HG02852 (cell line): ENCODE measurements at regions not wholly inside any gene's neighbourhood (a gene's known extent, or its start where the extent isn't known, plus 50 kb on each side); places are given as distances from the start of the nearest gene placed in this dataset.
"Not testable (repeated sequence)": the region's sequence is repeated elsewhere in the genome, so short reads cannot be mapped to it uniquely, and the experiment has no call there.

Source experiments
- ATAC-seq: cut with Tn5 transposase; IDR thresholded peaks from one replicate; pipeline ENCODE4 v1.9.1; 2021; ENCODE audit warnings: mild to moderate bottlenecking, moderate library complexity; ENCODE audit not compliant: unreplicated experiment

DNA sequence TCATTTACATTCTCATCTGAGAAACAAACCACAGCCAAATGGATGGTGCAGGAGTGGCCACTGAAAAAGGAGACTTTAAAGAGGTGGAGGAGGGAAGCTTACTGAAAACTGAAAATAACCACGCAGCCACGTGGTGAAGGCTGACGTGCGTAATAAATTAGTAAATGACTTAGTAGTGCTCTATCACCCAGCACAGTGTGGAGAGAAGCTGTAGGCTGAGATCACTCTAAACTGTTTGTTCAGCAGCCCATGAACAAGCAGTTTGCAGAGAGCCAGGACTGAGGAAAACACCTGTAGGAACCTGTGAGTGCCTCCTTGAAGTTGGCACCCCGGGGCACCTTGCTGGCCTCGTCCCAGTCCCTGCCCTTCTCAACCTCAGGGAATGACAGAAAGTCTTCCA is 193.0 kb downstream of the TXNL1 start:
- ATAC-seq, result no peak

DNA sequence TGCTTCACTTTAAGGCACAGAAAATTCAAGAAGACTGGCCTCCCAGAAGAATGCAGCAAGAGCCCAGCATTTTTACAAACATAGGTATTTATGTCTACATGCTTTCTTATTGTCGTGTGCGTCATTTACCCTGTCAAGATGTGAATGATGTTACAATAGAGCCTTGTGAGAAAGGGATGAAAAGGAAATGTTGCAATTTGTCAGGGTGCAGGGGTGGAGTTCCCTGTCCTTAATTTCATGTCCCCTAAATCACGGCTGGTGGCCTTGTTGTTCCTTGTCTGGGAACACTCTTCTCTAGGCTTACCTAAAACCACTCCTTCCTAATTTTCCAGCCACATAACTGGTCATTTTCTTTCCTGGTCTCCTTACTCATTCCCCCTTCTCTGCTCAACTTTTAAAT is 194.2 kb downstream of the TXNL1 start:
- no peak for ATAC-seq

DNA sequence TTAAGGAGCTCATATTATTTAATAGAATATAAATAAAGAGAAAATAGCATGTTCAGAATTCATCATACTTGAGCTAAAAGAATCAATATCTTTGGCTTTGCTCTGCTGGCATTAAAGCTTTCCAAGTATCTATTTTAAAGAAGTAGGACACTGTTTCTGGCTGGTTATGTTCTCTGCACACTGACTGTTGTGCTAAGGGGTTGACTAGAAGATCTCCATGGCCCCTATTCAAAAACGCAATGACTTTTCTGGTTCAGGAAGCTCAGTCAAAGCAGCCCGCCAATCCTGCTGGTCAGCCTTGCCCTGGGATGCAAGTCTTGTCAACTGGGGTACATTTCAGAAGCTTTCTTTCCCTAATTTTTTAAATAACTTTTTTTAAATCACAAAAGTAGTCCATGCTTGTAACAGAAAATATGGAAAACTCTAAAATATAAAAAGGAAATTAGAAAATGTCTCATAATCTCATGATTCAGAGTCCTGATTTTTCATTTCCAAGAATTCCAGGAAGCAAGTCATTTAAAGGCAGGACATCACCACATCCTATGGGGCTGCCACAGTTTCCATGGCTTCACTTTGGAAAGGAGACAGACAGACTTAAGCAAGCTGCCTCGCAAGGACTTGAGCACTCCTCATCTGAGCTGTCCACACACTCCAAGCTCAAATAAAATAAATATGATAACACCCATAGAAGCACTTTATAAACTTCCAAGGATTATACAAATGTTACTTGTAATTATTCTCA is 195.1 kb downstream of the TXNL1 start:
- ATAC-seq, result no peak

DNA sequence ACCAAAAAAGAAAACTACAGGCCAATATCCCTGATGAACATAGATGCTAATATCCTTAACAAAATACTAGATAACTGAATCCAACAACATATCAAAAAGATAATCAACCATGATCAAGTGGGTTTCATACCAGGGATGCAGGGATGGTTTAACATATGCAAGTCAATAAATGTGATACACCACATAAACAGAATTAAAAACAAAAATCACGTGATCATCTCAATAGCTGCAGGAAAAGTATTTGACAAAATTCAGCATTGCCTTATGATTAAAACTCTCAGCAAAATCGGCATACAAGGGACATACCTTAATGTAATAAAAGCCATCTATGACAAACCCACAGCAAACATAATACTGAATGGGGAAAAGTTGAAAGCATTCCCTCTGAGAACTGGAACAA is 199.9 kb downstream of the TXNL1 start:
- ATAC-seq, result not testable (repeated sequence)

DNA sequence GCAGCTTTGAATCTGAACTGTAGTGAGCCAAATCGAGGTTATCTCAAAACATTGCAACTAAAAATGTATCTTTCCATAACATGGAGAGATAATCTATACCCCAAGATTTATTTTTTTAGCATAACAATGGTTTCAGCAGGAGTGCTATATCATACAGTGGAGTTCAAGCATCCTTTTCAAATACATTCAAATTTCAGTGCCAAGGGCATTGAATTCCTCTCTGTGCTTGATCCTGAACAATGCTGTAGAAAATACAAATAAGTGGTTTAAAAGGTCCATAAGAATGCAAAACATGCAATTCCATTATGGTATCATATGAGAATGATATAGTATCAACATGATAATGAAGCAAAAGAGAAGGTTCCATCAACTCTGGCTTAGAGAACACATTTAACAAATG is 201.7 kb downstream of the TXNL1 start:
- no peak for ATAC-seq

DNA sequence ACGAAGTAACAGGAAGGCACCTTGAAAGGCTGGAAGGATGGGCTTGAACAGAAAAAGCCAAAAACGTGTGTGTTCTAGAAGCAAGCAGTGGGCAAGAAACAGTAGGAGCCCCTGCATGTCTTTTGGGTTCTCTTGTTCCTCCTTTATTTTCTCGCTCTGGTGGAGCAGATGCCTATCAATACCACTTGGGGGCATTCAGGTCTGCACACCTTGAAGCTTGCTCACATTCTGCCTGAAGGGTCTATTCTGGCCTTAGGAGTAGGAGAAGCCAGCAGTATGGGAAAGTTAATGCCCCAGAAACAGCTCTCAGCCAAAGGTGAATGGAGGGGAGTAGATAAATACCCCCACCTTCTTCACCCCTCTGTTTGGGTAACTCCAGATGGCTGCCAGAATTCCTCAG is 204.5 kb downstream of the TXNL1 start:
- ATAC-seq, result no peak

DNA sequence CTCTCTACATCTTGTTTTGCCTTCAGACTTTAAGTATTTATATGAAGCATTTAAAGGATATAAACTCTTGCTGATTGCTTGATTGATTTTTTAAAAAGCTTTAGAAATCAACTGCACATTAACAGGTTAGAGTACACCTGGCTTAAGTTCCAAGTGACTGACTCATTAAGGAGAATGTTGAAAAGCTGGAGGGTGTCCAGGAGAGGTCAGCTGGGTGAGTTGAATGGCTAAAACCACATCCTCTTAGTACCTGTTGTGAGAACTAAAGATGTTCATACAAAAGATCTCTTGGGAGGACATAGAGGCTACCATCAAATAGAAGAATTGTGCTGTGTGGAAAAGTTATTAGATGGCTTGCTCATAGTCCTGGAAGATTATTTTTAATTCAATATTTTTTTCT is 206.8 kb downstream of the TXNL1 start:
- ATAC-seq, result no peak

DNA sequence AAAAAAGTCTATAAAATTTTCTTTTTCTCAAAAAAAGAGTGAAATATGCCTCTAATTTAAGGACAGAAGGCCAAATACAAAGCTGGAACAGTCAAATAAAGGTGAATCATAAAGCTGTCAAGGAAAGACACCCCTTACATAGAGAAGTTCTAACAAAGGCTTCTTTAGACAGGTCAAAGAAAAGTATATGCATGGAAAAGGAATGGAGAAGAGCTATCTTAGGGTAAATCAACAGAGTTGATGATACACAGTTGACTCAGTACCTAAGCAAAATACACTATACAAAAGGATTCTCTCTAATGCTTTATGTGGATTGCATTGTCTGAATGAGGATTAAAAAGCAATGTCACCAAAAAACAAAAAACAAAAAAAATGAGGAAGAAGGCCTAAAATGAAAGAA is 214.8 kb downstream of the TXNL1 start:
- no peak for ATAC-seq

DNA sequence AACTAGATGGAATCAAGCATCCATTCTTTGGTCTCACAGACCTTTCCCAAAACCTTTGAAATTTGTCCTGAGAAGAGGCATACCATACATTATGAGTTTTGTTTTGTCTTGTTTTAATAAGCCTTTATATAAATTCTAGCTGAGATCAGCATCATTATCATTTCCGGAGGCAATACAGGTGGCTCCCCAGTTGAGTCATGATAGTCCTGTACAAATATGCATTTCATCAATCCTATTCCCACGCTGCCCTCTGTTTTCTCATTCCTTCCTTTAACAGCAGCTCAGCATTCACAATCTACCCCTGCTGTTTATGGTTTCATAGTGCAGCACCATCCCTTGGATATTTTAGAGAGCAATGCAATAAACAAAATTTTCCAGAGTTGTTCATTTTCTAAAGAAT is 216.7 kb downstream of the TXNL1 start:
- ATAC-seq, result no peak

DNA sequence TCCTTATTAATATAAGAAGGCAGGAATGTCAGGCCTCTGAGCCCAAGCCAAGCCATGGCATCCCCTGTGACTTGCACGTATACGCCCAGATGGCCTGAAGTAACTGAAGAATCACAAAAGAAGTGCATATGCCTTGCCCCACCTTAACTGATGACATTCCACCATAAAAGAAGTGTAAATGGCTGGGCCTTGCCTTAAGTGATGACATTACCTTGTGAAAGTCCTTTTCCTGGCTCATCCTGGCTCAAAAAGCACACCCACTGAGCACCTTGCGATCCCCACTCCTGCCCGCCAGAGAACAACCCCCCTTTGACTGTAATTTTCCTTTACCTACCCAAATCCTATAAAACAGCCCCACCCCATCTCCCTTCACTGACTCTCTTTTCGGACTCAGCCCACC is 217.5 kb downstream of the TXNL1 start:
- ATAC-seq, result not testable (repeated sequence)

DNA sequence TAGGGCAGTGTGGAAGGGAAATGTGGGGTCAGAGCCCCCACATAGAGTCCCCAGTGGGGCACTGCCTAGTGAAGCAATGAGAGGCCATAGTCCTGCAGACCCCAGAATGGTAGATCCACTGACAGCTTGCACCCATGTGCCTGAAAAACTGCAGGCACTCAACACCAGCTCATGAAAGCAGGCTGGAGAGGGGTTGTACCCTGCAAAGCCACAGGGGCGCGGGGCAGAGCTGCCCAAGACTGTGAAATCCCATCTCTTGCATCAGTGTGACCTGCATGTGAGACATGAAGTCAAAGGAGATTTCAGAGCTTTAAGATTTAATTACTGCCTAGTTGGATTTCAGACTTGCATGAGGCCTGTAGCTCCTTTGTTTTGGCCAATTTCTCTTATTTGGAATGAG is 224.0 kb downstream of the TXNL1 start:
- ATAC-seq, result no peak

DNA sequence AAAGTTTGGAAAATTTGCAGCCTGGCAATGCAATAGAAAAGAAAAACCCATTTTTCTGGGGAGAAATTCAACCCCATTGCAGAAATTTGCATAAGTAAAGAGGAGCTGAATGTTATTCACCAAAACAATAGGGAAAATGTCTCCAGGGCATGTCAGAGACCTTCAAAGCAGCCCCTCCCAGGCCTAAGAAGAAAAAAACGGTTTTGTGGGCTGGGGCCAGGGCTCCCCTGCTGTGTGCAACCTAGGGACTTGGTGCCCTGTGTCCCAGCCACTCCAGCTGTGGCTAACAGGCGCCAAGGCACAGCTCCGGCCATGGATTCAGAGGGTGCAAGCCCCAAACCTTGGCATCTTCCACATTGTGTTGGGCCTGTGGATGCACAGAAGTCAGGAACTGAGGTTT is 224.5 kb downstream of the TXNL1 start:
- ATAC-seq, result no peak

DNA sequence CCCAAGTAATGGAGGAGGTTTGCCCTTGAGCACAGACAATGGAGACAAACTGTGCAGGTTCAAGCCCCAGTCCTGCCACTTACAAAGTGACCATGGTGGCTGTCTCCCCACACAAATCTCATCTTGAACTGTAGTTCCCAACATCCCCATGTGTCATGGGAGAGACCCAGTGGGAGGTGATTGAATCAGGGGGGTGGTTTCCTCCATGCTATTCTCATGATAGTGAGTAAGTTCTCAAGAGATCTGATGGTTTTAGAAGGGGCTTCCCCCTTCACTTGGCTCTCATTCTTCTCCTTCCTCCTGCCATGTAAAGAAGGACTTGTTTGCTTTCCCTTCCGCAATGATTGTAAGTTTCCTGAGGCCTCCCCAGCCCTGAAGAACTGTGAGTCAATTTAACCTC is 225.4 kb downstream of the TXNL1 start:
- ATAC-seq, result no peak

DNA sequence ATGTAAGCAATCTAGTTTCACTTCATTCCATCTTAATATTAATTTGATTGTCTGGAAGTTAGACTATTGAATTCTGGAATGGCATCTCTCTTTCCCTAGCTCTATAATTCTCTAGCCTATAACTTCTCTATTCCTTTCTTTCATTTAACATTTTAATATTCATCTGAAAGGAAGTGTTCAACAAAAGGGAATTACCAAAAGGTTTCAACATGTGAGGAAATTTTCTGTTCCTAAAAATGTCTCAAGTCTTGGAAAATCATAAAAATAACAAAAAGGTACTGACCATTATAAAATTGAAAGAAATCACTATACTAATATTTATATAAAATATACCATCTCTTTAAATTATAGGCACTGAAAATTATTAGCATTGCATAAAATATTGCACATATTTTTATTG is 228.7 kb downstream of the TXNL1 start:
- no peak for ATAC-seq

DNA sequence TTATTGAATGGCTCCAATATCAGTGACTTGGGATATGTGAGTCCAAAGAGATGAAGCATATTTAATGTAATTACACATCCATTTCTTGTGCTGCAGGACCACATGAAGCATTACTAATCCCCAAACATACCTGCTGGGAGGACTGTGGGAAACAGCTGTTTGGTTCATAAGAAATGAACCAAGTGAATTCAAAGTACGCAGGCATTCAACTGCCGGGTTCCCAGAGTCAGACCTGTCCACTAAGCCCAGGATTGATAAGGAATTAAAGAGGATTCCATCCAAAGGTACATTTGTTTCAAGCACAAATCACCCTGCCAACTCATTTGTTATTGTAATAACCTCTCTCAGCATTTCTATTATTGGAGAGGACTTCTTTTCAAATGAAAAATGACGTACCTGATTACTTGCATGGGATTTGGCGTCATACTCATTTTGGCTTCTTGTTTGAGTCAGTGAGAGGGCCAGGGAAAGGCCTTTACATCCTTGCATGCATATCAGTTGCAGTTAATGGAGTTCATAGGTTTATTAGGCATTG is 230.7 kb downstream of the TXNL1 start:
- ATAC-seq, result no peak

DNA sequence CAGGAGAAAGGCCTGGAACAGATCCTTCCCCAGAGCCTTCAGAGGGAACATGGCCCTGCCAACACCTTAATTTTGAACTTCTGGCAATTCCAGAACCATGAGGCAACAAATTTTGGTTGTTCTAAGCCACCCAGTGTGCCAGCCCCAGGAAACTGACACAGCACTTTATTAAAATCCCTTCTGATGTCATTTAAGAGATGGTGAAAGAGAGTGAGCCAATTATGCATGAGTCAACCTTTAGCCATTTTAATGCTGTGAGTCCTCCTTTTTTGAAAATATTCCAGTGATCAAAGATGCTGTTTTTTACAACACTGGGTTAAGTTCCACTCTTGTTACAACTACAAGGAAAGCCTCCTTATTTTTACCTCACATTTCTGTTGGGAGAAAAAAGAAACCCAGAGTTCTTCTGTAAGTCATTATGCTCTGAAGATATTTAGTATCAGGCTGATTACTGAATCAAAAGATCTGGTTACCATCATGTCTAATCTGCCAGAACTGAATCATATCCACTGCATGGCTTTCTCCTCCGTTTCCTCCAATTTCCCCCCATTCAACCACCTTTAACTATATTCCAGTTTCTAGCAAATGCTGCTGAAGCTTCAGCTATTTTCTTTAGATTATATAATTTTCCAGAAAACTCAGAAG is 235.4 kb downstream of the TXNL1 start:
- ATAC-seq, result no peak

DNA sequence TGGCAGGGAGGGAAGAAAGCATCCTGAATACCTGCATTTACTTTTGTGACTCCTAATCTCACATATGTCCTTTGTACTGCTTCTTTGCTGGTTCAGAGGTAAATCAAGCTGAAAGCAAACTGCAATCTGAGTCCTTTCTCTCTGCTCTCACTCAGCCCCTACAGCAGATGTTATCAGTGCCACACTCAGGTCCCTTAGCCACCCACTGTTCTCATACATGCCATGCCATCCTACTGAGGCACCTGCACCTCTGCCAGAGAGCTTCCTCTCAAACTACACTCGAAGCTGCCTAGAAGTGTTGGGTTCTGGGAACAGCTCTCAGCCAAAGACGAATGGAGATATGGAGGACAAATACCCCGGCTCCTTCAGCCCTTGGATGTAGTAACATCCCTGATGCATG is 244.5 kb downstream of the TXNL1 start:
- ATAC-seq, result no peak

DNA sequence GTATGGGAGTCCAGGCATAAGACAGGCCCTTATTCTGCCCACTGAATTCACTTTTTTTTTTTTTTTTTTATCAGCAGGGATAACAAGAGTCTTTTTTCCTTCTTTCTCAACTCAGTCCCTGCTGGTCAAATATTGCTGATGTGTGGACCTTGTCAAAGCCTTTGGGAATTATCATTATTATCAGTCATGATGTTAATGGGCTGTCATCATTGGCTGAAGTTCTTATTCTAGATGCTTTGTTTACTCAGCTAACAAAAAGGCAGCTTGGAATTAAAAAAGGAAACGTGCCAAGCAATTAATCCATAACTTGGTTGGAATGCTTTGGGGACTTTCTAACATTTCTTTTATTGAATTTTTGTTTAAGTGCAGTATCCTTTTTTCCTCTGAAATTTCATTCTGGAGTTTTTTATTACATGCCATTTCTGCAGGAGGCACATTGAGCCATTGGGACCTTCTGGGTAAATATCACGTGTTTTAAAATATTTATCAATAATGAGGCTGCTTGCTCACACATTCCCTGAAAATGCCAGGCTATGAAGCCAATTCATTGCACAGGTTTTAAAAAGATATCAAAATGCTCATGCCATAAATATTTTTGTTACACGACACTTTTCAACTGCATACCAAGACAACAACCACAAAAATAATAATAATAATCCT is 246.3 kb downstream of the TXNL1 start:
- no peak for ATAC-seq

DNA sequence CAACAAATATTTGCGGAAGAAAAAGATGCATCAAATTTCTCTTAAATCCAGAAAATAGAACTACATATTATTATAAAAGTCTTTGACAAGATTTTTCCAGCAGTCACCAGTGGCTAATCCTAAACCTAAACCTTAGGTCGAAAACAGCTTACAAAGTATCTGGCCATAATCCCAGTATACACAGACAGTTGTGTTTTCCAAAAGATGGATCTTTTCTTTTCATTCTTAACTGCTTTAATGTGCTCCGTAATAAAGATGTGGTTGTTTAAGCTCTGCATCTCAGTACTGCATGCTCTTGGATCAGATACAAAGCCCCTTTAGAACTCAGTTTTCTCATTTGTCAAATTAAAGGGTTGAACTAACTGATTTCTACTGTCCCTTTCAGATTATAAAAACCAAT is 247.8 kb downstream of the TXNL1 start:
- no peak for ATAC-seq

DNA sequence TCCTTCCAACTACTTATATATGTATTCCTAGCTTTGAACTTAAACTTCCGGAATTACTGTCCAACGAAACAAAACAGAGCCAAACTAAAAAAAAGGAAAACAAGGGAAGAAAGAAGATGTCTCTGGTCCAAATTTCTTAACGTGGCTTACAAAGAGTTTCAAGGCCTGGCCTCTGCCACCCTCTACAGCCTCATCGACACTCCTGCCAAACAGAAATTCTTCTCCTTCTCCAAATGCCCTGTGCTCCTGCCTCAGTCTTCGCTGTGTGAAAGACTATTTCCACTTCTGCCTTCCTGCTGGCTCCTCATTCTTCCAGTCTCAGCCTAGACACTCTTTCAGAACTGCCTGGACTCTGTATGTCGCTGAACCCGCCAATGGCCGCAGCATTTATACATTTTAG is 249.2 kb downstream of the TXNL1 start:
- no peak for ATAC-seq

DNA sequence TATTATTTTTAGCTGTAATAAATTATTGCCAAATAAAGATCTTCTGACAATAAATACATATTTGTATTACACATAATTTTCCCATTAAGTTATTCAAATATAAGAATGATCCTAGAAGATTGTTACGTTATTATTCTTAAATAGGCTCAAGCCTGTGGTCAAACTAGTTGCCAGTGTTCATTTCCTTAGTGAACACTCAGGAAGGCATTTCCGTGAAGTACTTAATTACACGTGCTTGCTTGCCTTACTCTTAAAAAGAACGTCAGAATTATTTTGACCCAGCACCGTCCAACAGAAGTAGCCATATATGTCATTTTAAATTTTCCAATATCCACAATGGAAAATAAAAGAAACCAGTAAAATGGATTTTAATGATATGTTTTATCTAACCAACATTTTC is 249.8 kb downstream of the TXNL1 start:
- ATAC-seq, result no peak

DNA sequence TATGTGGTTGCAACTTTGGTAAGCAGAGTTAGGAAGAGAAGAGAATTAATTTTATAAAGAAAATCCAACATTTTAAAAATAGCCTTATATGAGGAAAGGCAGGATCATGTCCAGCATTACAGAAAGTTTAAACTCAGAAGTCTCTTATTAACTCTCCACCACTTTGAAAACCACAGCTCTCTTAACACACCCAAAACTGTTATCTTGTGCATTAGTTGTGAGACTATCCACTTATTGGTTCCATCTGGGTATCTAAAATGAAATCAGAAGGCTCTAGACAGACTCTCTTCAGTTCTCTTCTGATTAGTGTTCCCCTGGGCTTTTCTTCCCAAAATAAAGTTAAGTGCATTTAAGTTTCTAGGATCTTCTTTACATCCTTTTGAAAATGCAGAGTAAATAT is 251.5 kb downstream of the TXNL1 start:
- ATAC-seq, result no peak
